Pons (tissue), 1 donor: ENCODE measurements at regions not wholly inside any gene's neighbourhood (a gene's known extent, or its start where the extent isn't known, plus 50 kb on each side); places are given as distances from the start of the nearest gene placed in this dataset.

ENCODE experiments used
- DNase-seq: peaks from one replicate; pipeline ENCODE4 v3.0.0-alpha.2; 2016; ENCODE audit warnings: low spot score

DNA sequence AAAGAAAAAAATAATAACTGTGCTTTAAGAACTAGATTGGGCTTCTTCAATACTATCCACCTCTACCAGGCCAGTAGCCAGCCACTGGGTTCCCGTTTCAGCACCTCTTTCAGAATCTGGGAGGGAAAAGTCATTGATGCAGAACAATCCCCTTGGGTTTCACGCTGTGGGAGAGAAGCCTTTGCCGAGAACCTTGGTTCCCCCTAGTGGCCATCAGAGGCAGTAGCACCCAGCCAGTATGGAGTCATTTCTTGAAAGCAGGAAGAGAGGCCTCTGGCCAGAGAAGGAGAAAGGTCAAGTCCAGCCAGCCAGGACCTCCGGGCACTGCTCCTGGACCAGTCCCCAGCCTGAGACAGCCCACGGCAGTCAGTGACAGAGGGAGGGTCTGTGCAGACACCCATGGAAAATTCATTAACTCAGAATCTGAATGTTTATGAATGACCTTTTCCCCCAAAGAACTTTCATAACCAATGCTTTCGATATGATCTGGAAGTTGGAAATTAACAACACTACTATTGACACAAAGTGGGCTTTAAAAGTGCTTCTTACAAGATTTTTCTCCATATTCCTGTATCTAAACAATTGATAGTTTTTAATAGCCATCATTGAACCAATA is 51.2 kb upstream of the CDH5 start:
- DNase-seq: peak; percentile 80

DNA sequence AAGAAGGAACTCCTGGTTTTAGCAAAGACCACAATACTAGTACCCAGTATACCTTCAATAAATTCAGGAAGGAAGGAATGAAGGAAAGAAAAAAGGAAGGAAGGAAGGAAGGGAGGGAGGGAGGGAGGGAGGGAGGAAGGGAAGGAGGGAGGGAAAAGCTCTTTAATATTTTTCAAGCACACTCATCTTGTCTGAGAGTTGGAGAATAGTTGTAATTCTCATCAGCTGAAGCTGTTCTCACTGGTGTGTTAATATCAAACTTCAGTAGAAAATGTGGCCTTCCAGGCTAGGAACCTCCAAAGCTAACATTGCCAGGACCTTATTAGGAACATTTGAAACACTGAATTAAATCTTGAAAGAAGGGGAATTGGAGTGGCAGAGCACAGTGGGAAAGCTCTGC is 55.2 kb upstream of the CDH5 start:
- no peak for DNase-seq

DNA sequence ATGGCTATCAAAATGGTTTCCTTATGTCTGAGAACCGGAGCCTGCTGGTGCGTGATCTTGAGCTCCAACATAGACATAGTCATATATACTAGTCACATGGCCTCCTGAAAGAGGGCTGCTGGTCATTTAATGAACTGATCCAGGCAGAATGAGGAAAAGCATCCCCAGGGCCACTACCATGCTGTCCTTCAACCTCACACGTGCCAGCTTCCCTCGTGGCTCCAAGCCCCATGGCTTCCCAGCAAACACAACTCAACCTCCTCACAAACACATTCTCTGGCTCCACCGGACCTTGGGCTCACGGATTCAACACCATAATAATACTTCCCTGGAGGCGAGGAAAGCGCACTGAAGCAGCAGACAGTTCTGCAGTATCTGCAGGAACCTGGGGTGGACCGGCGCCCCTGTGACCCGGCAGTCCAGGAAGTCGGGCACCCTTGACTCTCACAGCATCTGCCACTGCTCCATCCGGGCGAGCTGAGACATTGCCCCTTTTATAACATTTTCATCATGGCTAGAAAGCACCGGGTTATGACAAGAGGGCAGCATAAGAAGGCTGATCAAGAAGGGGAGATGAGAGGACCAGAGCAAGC is 57.2 kb upstream of the CDH5 start:
- DNase-seq: no peak

GRCh38 chr16:66308096-66308495 is 58.4 kb upstream of the CDH5 start:
- no peak for DNase-seq

- no peak for DNase-seq
Measured at GRCh38 chr16:66306366-66307150, 59.9 kb upstream of the CDH5 start.

- no peak for DNase-seq
Measured at GRCh38 chr16:66304961-66305360, 61.5 kb upstream of the CDH5 start.

DNA sequence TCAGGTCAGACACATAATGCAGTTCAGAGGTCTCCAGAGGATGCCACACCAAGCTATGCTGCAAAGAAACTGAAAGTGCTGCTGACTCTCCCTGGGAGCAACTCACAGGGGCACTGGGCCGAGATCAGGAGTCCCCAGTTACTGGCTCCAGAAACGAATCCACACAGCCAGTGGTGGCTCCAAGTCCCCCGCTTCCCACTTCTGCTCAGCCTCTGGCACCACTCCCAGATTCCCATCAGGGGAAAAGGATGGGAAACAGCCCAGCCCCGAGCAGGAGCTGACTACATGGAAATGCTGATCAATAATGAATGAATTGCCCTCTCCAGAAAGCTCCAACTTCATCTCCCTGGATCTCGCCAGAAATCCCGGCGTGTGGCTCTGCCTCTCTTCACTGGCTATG is 62.3 kb upstream of the CDH5 start:
- no peak for DNase-seq

GRCh38 chr16:66300501-66300900 is 66.0 kb upstream of the CDH5 start:
- no peak for DNase-seq

GRCh38 chr16:66300037-66300436 is 66.5 kb upstream of the CDH5 start:
- no peak for DNase-seq

- no peak for DNase-seq
Measured at GRCh38 chr16:66299349-66299748, 67.1 kb upstream of the CDH5 start.

GRCh38 chr16:66298571-66299120 is 67.8 kb upstream of the CDH5 start:
- no peak for DNase-seq

GRCh38 chr16:66298006-66298405 is 68.5 kb upstream of the CDH5 start:
- DNase-seq: no peak

- DNase-seq: no peak
Measured at GRCh38 chr16:66296591-66296990, 69.9 kb upstream of the CDH5 start.

DNA sequence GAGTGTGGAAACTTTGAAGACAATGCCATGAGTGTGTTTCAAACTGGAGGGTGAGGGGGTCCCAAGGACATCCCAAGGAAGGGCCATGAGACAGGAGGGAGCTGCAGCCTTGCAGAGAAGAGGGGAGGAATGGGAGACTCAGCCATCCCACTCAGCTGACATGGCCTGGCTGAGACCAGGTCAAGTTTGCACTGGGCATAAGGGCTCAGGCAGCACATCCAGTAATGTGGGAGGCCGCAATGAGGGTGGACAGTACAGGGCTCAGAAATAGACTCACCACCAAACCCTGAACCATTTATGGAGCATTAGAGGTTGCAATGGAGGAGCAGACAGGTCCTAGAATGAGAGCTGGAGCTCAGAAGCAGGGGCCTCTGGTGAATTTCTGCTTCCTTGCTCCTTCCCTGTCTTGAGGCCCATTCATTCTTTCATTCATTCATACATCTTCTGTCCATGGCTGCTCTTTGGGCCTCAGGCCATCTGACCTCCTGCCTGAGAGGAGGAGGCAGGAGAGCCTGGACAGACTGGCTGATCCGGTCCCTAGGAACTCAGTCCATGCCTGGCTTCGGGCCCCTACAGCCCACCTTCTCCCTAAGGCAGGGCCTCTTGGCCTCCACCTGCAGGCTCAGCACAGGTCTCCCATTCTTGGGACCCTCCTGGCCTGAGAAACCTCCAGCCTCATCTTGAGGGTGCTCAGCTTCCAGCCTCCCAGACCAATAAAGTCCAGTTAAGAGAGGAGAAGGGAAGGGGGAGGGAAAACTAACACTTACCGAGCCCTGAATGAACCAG is 70.5 kb upstream of the CDH5 start:
- no peak for DNase-seq

GRCh38 chr16:66295213-66295612 is 71.3 kb upstream of the CDH5 start:
- DNase-seq: no peak

DNA sequence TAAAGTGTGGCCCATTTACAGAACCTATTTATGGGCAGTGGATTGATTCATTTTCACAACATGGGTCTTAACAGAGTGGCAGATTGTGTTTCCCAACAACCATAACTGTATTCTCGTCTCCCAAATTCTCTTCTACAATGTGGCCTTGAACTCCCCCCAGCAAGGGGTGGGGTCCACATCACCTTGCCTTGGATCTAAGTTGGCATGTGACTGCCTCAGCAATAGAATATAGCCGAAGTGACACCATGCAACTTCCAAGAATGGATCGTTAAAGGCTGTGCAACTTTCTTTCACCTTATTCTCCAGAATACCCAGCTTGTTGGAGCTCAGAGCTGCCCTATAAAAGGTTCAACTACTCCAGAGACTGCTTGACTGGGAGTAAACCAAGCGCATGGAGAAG is 72.0 kb upstream of the CDH5 start:
- no peak for DNase-seq

GRCh38 chr16:66293932-66294331 is 72.6 kb upstream of the CDH5 start:
- DNase-seq: no peak

DNA sequence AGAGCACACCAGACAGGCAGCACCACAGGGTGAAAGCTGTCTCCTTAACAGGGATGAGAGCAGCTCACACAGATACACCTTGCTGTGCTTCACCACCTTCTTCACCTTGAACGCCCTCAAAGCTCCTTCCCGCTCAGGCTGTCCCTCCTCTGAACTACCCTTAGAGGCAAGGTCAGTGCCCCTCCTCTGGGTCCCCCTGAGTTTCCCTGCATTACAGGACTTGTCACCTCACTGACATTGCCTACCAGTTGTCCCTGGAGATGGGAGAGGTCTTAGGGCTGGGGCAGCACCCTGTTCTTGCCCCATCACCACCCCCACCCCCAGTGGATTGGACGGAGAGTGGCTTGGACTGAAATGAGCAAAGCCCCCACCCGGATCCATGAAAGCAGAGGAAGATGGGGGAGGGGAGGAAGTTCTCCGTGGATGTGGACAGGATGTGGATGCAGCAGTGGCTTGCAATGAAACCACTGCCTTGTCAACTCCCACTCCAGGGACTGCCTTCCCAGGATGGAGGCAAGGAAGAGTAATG is 73.2 kb upstream of the CDH5 start:
- no peak for DNase-seq

GRCh38 chr16:66292241-66292935 is 74.1 kb upstream of the CDH5 start:
- no peak for DNase-seq

- DNase-seq: no peak
Measured at GRCh38 chr16:66291833-66292232, 74.7 kb upstream of the CDH5 start.

DNA sequence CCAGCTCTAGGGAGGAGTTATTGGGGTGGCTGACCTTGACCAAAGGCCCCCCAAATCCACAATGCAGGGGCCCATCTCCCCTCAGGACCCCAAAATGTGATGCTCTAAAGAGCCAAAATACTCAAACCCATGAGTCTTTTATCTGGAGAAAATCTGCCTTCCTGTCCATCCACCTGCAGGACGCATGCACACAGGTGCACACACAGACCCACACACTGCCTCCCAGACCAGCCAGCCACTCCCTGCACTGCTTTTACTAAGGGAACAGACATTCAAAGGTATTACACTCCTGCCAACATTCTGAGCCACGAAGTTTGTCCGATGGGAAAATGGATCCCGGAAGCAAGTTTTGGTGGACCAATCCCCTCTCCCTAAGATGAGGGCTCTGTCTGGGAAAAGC is 76.1 kb upstream of the CDH5 start:
- no peak for DNase-seq

DNA sequence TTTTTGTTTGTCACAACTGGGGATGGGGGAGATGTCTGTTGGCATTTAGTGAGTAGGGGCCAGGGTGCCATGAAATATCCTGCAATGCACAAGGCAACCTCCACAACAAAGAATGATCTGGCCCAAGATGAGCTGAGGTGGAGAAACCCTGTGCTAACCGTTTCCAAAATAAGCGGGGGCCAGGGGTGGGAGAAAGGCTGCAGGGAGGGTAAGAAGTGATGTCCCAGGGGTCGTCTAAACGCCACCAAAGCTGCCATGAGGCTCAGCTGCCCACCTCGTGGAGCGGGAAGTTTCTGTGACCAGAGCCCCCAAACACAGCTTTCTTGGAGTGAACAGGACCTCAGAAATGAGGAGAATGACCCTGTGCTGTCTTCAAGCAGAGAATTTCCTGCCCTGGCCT is 76.5 kb upstream of the CDH5 start:
- DNase-seq: no peak
